Cardiac fibroblast (primary cell): ENCODE measurements at regions not wholly inside any gene's neighbourhood (a gene's known extent, or its start where the extent isn't known, plus 50 kb on each side); places are given as distances from the start of the nearest gene placed in this dataset.

Experiments
- DNase-seq, 2 donors: peaks; one replicate each; pipeline versions ENCODE4 v3.0.0 to v3.0.0-alpha.2; 2010; ENCODE audit warnings: low read depth in 2 of 2
- H3K4me3 ChIP-seq, 2 donors: replicated peaks in 1 of 2; 1 replicate in 1 of 2; 2 replicates in 1 of 2; pipeline ENCODE4 v1.5.1; 2011; ENCODE audit warnings: low read depth in 2 of 2, low read length in 2 of 2, mild to moderate bottlenecking in 2 of 2, moderate library complexity in 1 of 2
- TF ChIP-seq, protein P1 (sequence below): IDR thresholded peaks from one replicate; pipeline ENCODE4 v1.5.1; 2011; ENCODE audit warnings: low read depth, mild to moderate bottlenecking, low read length, inconsistent platforms

DNA sequence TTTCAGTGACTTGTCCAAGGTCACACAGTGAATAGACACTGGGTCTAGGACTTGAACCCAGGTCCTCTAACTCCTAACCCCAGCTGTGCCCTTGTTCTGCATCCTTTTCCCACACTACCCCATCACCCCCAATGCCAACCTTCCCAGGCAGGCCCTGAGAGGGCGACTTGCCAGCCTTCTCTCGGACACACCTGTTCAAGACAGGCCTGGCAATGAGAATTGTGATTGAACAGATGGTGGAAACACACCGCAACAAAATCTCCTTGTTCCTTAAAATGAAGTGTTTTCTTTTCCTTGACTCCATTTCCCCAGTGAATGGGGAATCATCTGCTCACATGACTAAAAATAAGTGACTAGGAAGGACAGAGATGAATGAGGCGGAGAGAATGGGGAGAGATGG lies 189.5 kb upstream of the ASIC2 start:
- no peak for DNase-seq
- H3K4me3 ChIP-seq = no peak overlapping the region
- TF ChIP-seq, protein P1, sequence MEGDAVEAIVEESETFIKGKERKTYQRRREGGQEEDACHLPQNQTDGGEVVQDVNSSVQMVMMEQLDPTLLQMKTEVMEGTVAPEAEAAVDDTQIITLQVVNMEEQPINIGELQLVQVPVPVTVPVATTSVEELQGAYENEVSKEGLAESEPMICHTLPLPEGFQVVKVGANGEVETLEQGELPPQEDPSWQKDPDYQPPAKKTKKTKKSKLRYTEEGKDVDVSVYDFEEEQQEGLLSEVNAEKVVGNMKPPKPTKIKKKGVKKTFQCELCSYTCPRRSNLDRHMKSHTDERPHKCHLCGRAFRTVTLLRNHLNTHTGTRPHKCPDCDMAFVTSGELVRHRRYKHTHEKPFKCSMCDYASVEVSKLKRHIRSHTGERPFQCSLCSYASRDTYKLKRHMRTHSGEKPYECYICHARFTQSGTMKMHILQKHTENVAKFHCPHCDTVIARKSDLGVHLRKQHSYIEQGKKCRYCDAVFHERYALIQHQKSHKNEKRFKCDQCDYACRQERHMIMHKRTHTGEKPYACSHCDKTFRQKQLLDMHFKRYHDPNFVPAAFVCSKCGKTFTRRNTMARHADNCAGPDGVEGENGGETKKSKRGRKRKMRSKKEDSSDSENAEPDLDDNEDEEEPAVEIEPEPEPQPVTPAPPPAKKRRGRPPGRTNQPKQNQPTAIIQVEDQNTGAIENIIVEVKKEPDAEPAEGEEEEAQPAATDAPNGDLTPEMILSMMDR = no peak

DNA sequence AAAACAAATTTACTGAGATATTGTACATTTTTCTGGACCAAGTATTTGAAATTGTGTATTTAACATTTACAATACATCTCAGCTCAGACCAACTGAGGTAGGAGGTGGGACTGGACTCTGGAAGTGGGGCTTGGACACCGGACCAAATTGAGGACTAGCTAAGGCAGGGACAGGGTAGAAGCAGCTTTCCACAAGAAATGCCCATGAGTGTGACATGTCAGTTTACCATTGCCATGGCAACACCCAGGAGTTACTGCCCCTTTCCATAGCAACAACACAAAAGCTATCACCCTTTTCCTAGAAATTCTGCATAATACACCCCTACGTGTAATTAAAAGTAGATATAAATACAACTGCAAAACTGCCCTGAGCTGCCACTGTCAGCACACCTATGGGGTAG lies 191.5 kb upstream of the ASIC2 start:
- DNase-seq = no peak
- TF ChIP-seq, protein P1 = no peak
- H3K4me3 ChIP-seq = no peak overlapping the region

DNA sequence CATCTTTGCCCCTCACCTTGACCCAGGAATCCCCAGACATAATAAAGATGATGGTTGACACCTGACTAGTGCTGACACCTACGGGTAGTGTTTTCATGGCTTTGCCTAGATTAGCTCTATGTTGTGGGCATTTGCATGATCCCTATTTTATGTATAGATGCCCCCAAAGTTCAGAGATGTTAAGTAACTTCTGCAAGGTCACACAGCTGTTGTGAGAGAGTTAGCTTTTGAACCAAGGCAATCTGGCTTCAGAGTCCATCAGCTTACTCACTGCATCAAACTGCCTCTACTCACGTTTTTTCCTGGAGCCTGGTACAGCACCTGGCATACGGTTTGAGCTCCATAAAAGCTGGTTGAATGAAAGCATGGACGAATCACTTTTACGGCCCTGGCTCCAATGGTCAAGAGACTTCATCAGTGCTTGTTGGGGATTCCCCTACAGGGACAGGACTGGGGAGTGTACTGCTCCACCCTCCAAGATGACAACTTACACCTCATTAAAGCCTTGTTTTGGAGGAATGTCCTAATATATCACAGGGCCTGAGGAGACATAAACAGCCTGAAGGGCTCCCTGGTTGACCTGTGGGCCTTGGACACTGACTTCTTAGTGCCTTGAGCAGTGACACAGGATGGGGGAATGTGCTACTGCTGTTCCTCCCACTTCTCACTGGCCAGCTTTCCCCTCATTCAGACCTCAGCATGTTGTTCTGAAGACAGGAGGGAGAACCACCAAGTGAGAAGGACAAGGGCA lies 193.2 kb upstream of the ASIC2 start:
- DNase-seq = no peak
- TF ChIP-seq, protein P1 = no peak

DNA sequence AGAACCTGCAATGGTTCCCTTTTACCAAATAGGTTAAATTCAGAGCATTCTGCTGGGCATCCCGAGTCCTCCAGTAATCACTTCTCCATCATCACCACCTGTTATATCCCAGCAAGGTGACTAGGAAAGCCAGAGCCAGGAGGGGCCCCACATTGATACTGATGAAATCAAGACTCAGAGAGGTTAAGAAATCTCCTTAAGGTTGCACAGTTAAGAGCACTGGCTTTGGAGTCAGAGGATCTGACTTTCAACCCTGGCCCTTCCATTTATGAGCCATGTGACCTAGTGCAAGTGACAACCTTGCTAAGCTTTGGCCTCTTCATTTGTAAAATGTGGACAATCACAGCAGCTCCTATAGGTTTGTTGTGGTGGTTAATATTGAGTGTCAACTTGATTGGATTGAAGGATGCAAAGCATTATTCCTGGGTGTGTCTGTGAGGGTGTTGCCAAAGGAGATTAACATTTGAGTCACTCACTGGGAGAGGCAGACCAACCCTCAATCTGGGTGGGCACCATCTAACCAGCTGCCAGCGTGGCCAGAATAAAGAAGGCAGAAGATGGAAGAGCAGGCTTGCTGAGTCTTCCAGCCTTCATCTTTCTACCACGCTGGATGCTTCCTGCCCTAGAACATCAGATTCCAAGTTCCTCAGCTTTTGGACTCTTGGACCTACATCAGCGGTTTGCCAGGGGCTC lies 194.2 kb upstream of the ASIC2 start:
- TF ChIP-seq, protein P1 = no peak
- no peak for DNase-seq
- H3K4me3 ChIP-seq = no peak overlapping the region

More for the DNA sequence above, 193.2 kb upstream of the ASIC2 start:
- H3K4me3 ChIP-seq = no peak overlapping the region

DNA sequence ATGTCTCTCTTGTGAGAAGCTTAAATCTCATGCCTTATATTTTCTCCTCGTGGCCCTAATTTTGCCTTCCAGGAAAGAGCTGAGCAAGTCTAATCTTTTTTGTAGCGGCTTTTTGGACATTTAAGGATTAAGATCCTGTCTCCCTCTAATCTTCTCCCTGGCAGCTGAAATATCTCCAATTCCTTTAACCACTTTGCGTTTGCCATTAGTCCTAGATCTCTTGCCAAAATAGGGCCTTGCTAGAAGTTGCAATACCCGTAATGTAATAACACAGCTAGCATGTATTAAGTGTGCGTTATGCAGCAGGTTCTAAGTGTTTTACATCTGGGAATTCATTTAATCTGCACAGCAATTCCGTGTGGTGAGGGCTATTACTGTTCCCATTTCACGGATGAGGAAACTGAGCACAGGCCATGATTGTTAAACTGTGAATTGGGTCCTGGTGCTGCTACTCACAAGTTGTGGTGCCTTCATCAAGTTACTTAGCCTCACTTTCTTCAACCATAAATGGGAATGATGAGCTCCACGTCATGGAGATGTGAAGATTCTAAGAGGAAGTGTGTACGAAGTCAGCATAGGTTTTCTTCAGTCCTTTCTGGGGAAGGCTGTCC lies 198.9 kb upstream of the ASIC2 start:
- no peak overlapping the region for H3K4me3 ChIP-seq
- TF ChIP-seq, protein P1 = no peak
- no peak for DNase-seq

DNA sequence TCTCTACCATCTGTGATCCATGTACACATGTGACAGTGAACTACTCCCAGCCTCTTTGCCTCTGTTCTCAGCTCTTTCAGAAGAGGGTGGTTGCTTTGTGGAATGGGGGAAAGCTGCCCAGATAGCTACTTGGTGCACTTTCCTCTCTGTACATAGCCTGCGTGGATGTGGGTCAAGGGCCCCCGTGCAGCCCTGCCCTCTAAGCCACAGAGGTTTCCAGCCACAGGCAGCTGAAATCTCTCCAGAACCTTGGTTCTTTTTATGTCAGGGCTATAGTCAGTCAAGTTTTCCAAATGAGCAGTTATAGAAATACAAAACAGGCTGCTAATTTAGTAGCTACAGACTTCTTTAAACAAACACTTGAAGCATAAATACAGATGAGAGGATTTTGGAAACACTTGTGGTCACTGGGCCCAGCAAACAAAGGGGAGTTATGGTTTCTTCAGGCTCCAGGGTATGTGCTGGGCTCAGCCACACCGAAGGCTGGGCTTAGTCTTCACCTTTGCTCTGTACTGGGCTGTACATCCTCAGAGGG lies 199.7 kb upstream of the ASIC2 start:
- H3K4me3 ChIP-seq = no peak overlapping the region
- TF ChIP-seq, protein P1 = no peak
- DNase-seq = no peak
